Bone marrow (tissue), 2 donors: ENCODE measurements at regions not wholly inside any gene's neighbourhood (a gene's known extent, or its start where the extent isn't known, plus 50 kb on each side); places are given as distances from the start of the nearest gene placed in this dataset.

Experiments used
- DNase-seq, 2 donors: peaks; one replicate each; lab custom pipeline; 2025; lab: John Stamatoyannopoulos, UW

DNA sequence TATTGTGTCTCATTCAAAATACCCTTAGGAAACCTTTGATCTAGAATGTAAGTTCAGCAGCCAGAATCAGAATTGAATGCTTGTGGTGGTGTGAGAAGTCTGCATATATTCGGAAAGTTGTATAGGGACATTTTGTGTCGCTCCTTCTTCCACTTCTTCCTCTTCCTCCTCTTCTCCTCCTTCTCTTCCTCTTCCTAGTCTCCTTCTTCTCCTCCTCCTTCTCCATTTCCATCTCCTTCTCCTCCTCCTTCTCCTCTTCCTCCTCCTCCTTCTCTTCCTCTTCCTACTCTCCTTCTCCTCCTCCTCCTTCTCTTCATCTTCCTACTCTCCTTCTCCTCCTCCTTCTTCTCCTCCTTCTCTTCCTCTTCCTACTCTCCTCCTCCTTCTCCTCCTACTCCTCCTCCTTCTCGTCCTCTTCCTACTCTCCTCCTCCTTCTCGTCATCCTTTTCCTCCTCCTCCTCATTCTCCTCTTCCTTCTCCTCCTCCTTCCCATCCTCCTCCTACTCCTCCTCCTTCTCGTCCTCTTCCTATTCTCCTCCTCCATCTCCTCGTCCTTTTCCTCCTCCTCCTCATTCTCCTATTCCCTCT, 749.3 kb upstream of the GOLIM4 start:
- no peak for DNase-seq

DNA sequence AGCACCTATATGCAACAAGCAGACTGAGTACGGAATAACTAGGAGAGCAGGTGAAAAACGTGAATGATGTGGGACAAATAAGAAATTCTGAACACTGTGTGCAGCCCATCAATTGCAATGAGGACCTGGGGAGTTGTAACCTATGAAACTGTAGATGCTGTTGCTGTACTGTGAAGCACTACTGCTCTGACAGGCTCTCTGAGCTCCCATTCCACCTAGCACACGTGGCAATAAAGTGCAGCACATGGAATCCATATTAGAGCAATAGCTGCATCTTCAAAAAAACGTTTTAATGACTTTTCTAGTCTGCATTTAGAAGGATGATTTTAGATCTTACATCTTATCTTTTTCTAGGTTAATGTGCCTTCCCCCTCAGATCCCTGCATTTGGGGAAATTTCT, 748.7 kb upstream of the GOLIM4 start:
- no peak for DNase-seq

- no peak for DNase-seq
These were observed 747.8 kb upstream of the GOLIM4 start for GRCh38 chr3:168843481-168843880.

GRCh38 chr3:168839653-168840052, 743.9 kb upstream of the GOLIM4 start:
- DNase-seq: no peak

GRCh38 chr3:168834558-168834957, 738.8 kb upstream of the GOLIM4 start:
- DNase-seq: no peak

DNA sequence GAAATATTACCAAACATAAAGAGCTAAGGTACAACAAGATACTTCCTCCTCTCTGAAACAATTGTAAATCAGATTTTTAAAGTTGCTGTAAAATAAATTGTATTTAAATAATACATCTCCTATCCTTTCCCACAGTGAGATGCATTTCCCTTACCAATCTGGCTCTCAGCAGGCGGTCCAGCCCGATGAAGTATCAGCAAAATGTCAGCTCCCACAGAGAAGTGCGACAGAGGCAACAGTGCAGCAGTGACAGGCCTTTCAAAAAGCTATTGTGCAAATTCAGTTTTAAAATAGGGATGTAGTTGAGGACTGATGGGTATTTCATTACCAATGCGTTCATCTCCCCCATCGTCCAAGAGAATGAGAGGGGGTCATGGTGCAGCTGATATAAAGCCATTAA, 733.2 kb upstream of the GOLIM4 start:
- no peak for DNase-seq

DNA sequence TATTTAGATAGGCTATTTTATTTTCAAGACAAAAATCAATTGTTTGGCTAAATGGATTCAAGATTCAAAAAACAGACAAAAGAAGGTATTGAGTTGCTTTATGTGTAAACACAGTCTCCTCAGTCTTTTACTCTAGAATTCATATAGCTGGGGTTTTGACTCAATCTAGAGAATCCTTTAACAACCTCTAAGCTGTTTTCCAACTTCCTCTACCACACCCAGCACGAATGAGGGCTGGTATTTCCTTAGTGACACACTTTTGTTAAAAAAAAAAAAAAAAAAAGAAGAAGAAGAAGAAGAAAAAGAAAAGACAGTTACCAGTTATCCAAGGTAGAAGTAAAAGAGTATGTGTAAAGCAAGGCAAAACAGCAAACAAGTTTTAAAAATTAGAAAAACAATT, 732.8 kb upstream of the GOLIM4 start:
- no peak for DNase-seq

DNA sequence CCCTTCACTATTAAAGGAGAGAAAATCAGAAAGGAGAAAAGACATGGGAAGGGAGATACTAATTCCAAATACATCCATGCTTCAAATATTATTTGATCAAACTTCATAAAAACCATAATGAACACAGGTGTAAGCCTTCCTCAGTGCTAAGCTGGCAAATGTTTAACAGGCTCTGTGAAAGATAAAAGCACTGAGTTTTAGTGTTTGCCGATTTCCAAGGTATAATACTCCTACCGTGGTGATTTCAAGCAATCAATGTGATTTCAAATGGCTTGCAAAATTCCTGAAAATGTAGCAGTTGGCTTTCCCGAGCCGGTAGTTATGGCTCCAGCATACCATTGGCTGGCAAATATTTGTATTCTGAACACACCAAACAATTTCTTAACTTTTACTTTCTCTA, 732.3 kb upstream of the GOLIM4 start:
- no peak for DNase-seq

- no peak for DNase-seq
These were observed 728.4 kb upstream of the GOLIM4 start for GRCh38 chr3:168824107-168824506.

DNA sequence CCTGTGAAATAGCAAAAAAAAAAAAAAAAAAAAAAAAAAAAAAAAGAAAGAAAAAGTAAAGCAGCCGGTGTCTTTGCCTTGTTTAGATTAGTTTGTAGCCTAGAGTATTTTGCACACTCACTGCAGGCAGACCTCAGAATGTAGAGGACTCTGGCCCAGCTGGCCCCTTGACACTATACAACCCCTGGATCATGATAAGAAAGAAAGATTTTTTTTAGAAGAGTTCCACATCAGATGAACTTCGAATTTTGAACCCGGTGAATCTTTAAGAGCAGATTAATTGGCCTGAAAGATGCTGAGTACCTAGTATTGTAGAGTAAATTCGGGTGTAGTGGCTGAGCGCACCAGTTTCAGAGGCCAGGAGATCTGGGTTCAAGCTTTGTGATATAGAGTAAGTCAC, 727.7 kb upstream of the GOLIM4 start:
- DNase-seq: no peak

DNA sequence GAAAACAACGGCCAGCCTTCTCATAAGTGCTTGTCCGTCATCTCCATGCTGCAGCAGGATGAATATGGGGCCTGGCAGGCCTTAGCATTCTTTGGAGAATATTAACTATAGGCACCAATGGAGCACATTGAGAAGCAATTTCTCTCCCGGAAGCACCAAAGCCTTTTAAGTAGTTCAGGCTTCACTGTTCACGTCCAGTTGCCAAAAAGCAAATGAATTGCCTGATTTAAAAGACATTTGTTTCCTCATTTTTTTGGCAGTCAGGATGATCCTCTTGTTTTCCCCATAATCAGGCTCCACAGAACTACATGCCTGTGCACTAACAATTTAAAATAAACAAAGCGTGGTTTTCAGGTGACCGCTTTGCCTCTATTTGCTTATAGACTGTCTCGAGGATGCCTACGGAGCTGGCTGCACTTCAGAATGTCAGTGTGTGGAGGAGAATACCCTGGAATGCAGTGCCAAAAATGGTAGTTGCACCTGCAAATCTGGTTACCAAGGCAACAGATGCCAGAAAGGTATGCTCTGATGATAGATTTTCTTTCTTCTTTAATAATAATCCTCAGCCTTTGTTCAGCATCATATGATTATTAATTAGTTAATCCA, 725.2 kb upstream of the GOLIM4 start:
- DNase-seq: no peak

DNA sequence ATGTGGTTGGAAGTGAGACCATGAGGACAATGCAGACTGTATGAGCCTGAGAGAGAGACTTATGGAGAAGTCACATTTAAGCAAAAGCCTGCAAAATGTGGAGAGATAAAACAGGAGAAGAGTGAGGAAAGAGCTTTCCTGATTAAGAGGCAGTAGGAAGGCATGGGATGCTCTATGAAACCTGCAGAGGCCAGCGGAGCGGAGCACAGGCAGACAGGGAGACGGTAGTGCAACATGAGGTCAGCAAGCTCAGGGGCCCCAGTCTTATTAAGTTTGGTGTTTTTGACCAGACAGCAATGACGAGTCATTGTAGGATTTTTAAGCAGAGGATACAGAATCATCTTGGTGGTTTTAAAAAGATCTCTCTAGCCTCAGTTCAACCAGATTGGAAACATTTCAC, 721.5 kb upstream of the GOLIM4 start:
- DNase-seq: no peak

GRCh38 chr3:168815946-168816345, 720.2 kb upstream of the GOLIM4 start:
- no peak for DNase-seq

DNA sequence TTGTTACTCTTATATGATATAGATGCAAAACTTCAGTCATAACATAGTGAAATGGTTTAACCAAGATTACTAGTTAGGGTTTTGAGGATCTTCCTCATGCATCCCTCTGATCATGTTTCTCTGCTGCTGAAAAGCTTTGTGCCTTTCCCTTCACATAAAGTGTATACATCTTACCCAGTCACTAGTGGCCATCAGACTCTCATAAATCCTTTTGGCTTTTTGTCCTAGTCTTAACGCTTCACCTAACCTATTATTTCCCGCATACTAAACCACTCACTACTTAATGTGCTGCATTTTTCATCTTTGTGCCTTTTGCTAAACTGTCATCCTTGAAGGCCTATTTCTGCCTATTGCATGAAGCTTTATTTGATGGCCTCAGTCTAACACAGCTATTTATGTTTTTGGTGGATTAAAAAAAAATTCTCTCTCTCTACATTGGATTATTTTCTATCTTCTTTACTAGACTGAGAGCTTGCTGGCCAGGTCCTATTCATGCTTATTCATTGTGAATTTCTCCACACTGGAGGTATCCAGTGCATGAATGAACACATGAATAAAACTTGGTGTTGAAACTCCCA, 717.6 kb upstream of the GOLIM4 start:
- DNase-seq: no peak

GRCh38 chr3:168812234-168812633, 716.5 kb upstream of the GOLIM4 start:
- no peak for DNase-seq

DNA sequence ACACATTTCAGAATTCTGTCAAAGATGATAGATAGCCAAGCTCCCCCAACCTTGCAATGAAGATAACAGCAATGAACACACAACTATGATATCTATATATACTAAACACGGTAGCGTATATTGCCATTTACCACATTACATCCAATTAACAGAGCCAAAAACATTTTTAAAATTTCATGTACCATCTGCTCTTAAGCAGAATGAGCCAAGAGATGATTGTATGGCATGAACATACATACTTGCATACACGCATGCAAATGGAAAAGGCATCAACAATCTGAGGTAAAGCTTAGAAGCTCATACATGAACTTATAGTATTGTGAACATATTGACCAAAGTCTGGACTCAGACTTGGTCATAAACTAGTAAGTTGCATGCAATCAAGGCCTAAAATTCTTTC, 712.9 kb upstream of the GOLIM4 start:
- DNase-seq: no peak

DNA sequence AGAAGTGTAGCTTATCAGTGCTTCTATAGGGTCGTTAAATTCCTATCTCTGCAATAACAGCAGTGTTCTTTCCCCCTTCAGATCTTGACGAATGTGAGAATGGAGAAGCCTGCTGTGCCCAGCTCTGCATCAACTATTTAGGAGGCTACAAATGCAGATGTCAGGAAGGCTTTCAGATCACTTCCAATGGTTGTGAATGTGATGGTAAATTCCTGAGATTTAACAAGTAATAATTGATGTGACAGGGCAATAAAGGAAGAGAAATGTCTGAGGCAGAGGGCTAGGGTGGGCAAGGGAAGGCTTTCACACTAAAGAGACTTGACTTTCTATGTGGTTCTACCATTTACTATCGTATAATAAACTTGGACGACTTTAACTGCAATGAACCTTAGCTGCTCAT, 711.7 kb upstream of the GOLIM4 start:
- DNase-seq: no peak

DNA sequence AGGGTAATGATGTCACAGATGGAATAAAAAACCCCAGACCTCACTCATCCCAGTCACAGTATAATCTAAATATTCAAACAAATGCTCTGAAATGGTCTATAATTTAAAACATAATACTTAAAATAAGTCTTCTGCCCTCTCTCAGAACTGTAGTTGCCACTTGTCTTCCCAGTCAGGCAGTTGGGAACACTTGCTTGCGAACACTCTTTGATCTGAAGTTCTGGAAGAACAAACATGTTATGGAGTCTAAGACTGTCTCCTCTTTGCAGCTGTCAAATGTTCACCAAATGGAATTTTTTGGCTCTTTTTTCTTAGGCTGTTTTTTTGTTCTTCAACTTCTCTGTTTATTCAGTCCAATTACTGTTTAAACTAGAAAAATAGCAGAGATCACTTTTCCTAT, 711.1 kb upstream of the GOLIM4 start:
- no peak for DNase-seq

DNA sequence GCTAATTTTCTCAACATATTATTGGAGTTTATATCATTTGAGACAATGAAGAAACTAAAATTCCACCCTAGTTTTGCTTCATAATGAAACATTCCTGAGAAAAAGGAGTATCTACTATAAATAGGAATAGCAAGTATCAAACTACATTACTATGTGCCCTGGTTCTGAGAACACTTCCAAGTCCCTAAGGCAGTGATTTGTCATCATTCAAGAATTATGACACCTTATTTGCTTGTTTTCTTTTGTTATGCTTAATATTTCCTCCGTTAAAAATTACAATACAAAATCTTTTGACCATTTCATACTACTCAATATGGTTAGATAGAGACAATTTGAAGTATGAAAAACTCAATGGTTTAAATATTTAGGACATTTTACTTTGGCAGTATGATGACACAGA, 707.8 kb upstream of the GOLIM4 start:
- DNase-seq: no peak

DNA sequence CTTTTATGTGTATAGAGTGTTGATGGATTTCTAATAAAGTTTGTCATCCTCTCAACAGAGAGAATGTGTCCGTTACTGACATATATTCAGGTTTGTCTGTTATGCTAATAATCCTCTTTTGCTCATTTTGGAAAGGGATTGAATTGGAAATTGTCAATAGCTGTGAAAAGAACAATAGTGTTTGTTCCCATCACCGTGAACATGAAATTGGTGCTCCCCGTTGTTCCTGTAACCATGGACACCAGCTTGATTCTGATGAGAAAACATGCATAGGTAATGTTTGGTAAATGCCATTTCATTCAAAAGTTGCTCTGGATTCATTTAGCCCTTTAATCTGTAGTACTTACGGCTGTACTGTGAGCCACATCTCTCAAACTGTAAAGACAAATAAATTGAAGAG, 707.0 kb upstream of the GOLIM4 start:
- DNase-seq: no peak

GRCh38 chr3:168801794-168802193, 706.1 kb upstream of the GOLIM4 start:
- no peak for DNase-seq

DNA sequence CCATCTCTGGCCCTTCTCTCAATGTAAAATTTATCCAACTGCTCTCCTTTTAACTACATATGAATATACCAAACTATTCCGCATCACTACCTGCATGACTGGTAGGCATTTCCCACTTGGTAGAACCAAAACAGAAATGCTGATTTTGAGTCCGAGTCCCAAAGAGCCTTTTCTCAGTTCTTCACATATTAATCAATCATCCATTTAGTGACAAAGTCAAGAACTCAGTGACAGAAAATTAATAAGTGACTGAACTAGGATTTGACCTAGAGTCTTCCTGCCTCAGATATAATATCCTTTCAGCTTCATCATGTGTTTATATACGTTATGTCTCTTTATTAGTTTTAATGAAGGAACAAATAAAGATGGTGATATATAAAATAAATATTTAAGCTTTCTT, 700.6 kb upstream of the GOLIM4 start:
- no peak for DNase-seq

- peak in 1 of 2 donors; percentile 19 for DNase-seq
These were observed 698.7 kb upstream of the GOLIM4 start for GRCh38 chr3:168794427-168794826.

GRCh38 chr3:168782193-168782592, 686.5 kb upstream of the GOLIM4 start:
- no peak for DNase-seq
